ENCODE measurements at regions not wholly inside any gene's neighbourhood (a gene's known extent, or its start where the extent isn't known, plus 50 kb on each side); places are given as distances from the start of the nearest gene placed in this dataset.
"Not testable (repeated sequence)": the region's sequence is repeated elsewhere in the genome, so short reads cannot be mapped to it uniquely, and the experiment has no call there.

GRCh38 chr11:23320131-23320530 lies 459.9 kb upstream of the CCDC179 start:
- H2AFZ ChIP-seq (ENCODE audit: low read depth, low read length) = no peak overlapping the region
- H3K9ac ChIP-seq (ENCODE audit: low read length) = no peak overlapping the region

GRCh38 chr11:23335586-23335985 lies 475.3 kb upstream of the CCDC179 start:
- H3K9me3 ChIP-seq (ENCODE audit: insufficient read depth, low read length); H3K4me2 ChIP-seq (ENCODE audit: low read length); H4K20me1 ChIP-seq (ENCODE audit: insufficient read depth, low read length); H3K4me1 ChIP-seq (ENCODE audit: low read length); H3K27me3 ChIP-seq (ENCODE audit: low read depth, low read length); H3K4me3 ChIP-seq (ENCODE audit: low read length); H3K79me2 ChIP-seq (ENCODE audit: low read length); H3K27ac ChIP-seq (ENCODE audit: low read length); H2AFZ ChIP-seq (ENCODE audit: low read depth, low read length); H3K36me3 ChIP-seq (replicated peaks; ENCODE audit: low read depth, low read length); H3K9ac ChIP-seq (ENCODE audit: low read length): not testable (repeated sequence)

More at GRCh38 chr11:23320131-23320530, 459.9 kb upstream of the CCDC179 start:
- TF ChIP-seq EZH2phosphoT487 (IDR thresholded peaks at IDR 0.05; ENCODE audit: low read depth) = no peak
- TF ChIP-seq CTCF (IDR thresholded peaks at IDR 0.05; ENCODE audit: low read depth, low read length) = no peak
- Histone ChIP-seq H3K4me2 (ENCODE audit: low read length) (no peak overlapping the region), H3K27ac (ENCODE audit: low read length) (no peak overlapping the region), H3K36me3 (replicated peaks; ENCODE audit: low read depth, low read length) (no peaks in the 10 kb centered on the region), H3K9me3 (ENCODE audit: insufficient read depth, low read length) (no peaks in the 10 kb centered on the region), H3K4me3 (ENCODE audit: low read length) (no peak overlapping the region), H3K79me2 (ENCODE audit: low read length) (no peaks in the 10 kb centered on the region), H3K4me1 (ENCODE audit: low read length) (no peaks in the 10 kb centered on the region), H4K20me1 (ENCODE audit: insufficient read depth, low read length) (no peaks in the 10 kb centered on the region), H3K27me3 (ENCODE audit: low read depth, low read length) (no peaks in the 10 kb centered on the region)

GRCh38 chr11:23336961-23337360 lies 476.7 kb upstream of the CCDC179 start:
- no peak overlapping the region for H3K4me3 ChIP-seq (ENCODE audit: low read length)
- H3K79me2 ChIP-seq (ENCODE audit: low read length) = no peaks in the 10 kb centered on the region
- H4K20me1 ChIP-seq (ENCODE audit: insufficient read depth, low read length) = no peaks in the 10 kb centered on the region
- no peak overlapping the region for H3K27ac ChIP-seq (ENCODE audit: low read length)
- peaks cover 5% of the 10 kb centered on the region; the same call in 1 of the 2 replicates for H3K4me1 ChIP-seq (ENCODE audit: low read length)
- no peaks in the 10 kb centered on the region for H3K36me3 ChIP-seq (replicated peaks; ENCODE audit: low read depth, low read length)
- no peak overlapping the region for H3K4me2 ChIP-seq (ENCODE audit: low read length)
- no peaks in the 10 kb centered on the region for H3K27me3 ChIP-seq (ENCODE audit: low read depth, low read length)
- TF ChIP-seq CTCF (IDR thresholded peaks at IDR 0.05; ENCODE audit: low read depth, low read length) (no peak), EZH2phosphoT487 (IDR thresholded peaks at IDR 0.05; ENCODE audit: low read depth) (no peak)
- H2AFZ ChIP-seq (ENCODE audit: low read depth, low read length) = no peak overlapping the region
- no peaks in the 10 kb centered on the region for H3K9me3 ChIP-seq (ENCODE audit: insufficient read depth, low read length)
- no peak overlapping the region for H3K9ac ChIP-seq (ENCODE audit: low read length)

- H3K4me1 ChIP-seq (ENCODE audit: low read length) = no peaks in the 10 kb centered on the region
These were observed 493.3 kb upstream of the CCDC179 start for GRCh38 chr11:23353611-23354010.

More at GRCh38 chr11:23353611-23354010, 493.3 kb upstream of the CCDC179 start:
- Histone ChIP-seq H3K4me2 (ENCODE audit: low read length) (no peak overlapping the region), H3K9me3 (ENCODE audit: insufficient read depth, low read length) (no peaks in the 10 kb centered on the region), H3K9ac (ENCODE audit: low read length) (no peak overlapping the region), H2AFZ (ENCODE audit: low read depth, low read length) (no peak overlapping the region), H4K20me1 (ENCODE audit: insufficient read depth, low read length) (no peaks in the 10 kb centered on the region), H3K79me2 (ENCODE audit: low read length) (no peaks in the 10 kb centered on the region), H3K27ac (ENCODE audit: low read length) (no peak overlapping the region), H3K27me3 (ENCODE audit: low read depth, low read length) (no peaks in the 10 kb centered on the region), H3K36me3 (replicated peaks; ENCODE audit: low read depth, low read length) (no peaks in the 10 kb centered on the region), H3K4me3 (ENCODE audit: low read length) (no peak overlapping the region)
- no peak for TF ChIP-seq EZH2phosphoT487 (IDR thresholded peaks at IDR 0.05; ENCODE audit: low read depth)
- no peak for TF ChIP-seq CTCF (IDR thresholded peaks at IDR 0.05; ENCODE audit: low read depth, low read length)
